Panc1 (cell line): ENCODE measurements at regions not wholly inside any gene's neighbourhood (a gene's known extent, or its start where the extent isn't known, plus 50 kb on each side); places are given as distances from the start of the nearest gene placed in this dataset.

Source experiments
- ATAC-seq: fragments of 200-7000 bp; cut with Tn5 transposase; 2 replicates; pipeline ENCODE4 v1.9.1; 2020; ENCODE audit warnings: mild to moderate bottlenecking, moderate library complexity
- BruUV-seq: library from RNA; stranded (reverse); fragments of 400-500 nt; replicated peaks from 2 replicates; lab custom pipeline; 2021; lab: Mats Ljungman, UMichigan
- CTCF ChIA-PET: fragments of 300-600 bp; sonication (Branson Sonifier 250); formaldehyde crosslinking; loops from one replicate; lab custom pipeline; 2022; ENCODE audit warnings: antibody characterized with exemption; lab: Charles Lee
- POLR2A ChIA-PET: fragments of 300-600 bp; sonication (Branson Sonifier 250); formaldehyde crosslinking; loops from one replicate; lab custom pipeline; 2022; ENCODE audit warnings: antibody characterized with exemption; lab: Charles Lee
- DNase-seq: peaks from one replicate; pipeline ENCODE4 v3.0.0-alpha.2; 2010; ENCODE audit warnings: low read depth, low spot score
- H3K27ac ChIP-seq: 2 replicates; pipeline ENCODE4 v1.5.1; 2011; ENCODE audit warnings: mild to moderate bottlenecking, low read length, inconsistent platforms
- H3K27me3 ChIP-seq: fragments of 200-500 bp; sonication (Bioruptor generic); 2 replicates; pipeline ENCODE4 v1.6.0; 2014; ENCODE audit warnings: low read length, inconsistent platforms; ENCODE audit not compliant: control insufficient read depth, insufficient read depth
- H3K36me3 ChIP-seq: fragments of 200-500 bp; sonication (Bioruptor generic); 2 replicates; pipeline ENCODE4 v1.5.1; 2014; ENCODE audit warnings: inconsistent platforms, mild to moderate bottlenecking, low read length, moderate library complexity; ENCODE audit not compliant: control insufficient read depth, insufficient read depth
- H3K4me1 ChIP-seq: 2 replicates; pipeline ENCODE4 v1.5.1; 2011; ENCODE audit warnings: inconsistent platforms, mild to moderate bottlenecking, low read length, moderate library complexity; ENCODE audit not compliant: control insufficient read depth, insufficient read depth
- H3K4me3 ChIP-seq, 2 experiments: 2 replicates each; pipeline ENCODE4 v1.5.1; 2011 to 2012; ENCODE audit warnings: low read depth in 2 of 2, low read length in 2 of 2, mild to moderate bottlenecking in 2 of 2, inconsistent platforms in 1 of 2, moderate library complexity in 1 of 2
- H3K9me3 ChIP-seq: fragments of 200-500 bp; sonication (Bioruptor generic); 2 replicates; pipeline ENCODE4 v1.5.1; 2014; ENCODE audit warnings: low read depth, mild to moderate bottlenecking, inconsistent platforms, low read length, moderate library complexity; ENCODE audit not compliant: control insufficient read depth, insufficient read depth
- POLR2AphosphoS5 ChIP-seq: IDR thresholded peaks from 2 replicates; pipeline ENCODE4 v1.6.1; 2012; ENCODE audit warnings: mild to moderate bottlenecking, low read depth, low read length, moderate library complexity
- SIN3A ChIP-seq: IDR thresholded peaks from 2 replicates; pipeline ENCODE4 v1.6.1; 2012; ENCODE audit warnings: low read depth, mild to moderate bottlenecking, low read length, moderate library complexity, borderline replicate concordance; ENCODE audit not compliant: insufficient read depth
- TCF7L2 ChIP-seq: IDR thresholded peaks from 2 replicates; pipeline ENCODE4 v1.6.1; 2011; ENCODE audit warnings: mild to moderate bottlenecking, low read depth, low read length, inconsistent platforms
- in situ Hi-C: cut with HindIII; loops from 2 replicates; pipeline ENCODE4 v1.10.0; 2016; ENCODE audit warnings: low sequenced_read_pairs, low pct_unique_long_range_greater_than_20kb
- intact Hi-C: fragments of 100-400 bp; cut with micrococcal nuclease; formaldehyde crosslinking; loops from one replicate; pipeline ENCODE4 v1.10.0; 2022; ENCODE audit not compliant: unreplicated experiment
- TF ChIP-seq, protein P1 (sequence below), 2 experiments: IDR thresholded peaks; 2 replicates each; pipeline ENCODE4 v1.6.1; 2011 to 2012; ENCODE audit warnings: low read depth in 2 of 2, control low read depth in 1 of 2, low read length in 1 of 2, mild to moderate bottlenecking in 1 of 2, moderate library complexity in 1 of 2; ENCODE audit not compliant: insufficient read depth in 1 of 2
- TF ChIP-seq, protein P2 (sequence below): fragments of 450-650 bp; IDR thresholded peaks from 2 replicates; pipeline ENCODE4 v1.5.1; 2017; ENCODE audit warnings: mild to moderate bottlenecking

DNA sequence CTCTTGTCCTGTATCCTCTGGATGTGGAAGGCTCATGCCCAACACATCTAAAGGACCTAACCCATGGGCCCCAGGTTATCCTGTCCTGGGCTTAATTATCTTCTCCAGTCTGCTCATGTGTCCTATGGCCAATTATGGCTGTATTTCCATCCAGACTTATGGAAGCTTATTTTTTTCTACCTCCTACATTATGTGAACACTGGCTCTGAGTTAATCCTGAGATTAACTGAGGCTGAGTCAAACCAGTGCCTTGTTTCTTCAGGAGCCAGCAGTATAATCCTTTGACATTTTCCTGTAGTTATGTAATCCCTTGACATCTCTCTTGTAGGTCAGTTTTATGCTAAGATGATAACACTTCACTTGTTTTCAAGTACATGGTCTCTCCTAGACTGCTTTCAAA is 213.6 kb downstream of the PMAIP1 start:
- Histone ChIP-seq H3K9me3 (no peaks in the 10 kb centered on the region), H3K4me1 (no peaks in the 10 kb centered on the region), H3K27me3 (no peaks in the 10 kb centered on the region), H3K36me3 (no peaks in the 10 kb centered on the region), H3K27ac (no peak overlapping the region), H3K4me3 (no peak overlapping the region)
- no peak for ATAC-seq
- ChIA-PET POLR2A (no interaction called here), CTCF (no interaction called here)
- no peak for DNase-seq
- in situ Hi-C loops (no loop called here), intact Hi-C loops (no loop called here)
- no TSS peak for BruUV-seq
- TF ChIP-seq, protein P1, sequence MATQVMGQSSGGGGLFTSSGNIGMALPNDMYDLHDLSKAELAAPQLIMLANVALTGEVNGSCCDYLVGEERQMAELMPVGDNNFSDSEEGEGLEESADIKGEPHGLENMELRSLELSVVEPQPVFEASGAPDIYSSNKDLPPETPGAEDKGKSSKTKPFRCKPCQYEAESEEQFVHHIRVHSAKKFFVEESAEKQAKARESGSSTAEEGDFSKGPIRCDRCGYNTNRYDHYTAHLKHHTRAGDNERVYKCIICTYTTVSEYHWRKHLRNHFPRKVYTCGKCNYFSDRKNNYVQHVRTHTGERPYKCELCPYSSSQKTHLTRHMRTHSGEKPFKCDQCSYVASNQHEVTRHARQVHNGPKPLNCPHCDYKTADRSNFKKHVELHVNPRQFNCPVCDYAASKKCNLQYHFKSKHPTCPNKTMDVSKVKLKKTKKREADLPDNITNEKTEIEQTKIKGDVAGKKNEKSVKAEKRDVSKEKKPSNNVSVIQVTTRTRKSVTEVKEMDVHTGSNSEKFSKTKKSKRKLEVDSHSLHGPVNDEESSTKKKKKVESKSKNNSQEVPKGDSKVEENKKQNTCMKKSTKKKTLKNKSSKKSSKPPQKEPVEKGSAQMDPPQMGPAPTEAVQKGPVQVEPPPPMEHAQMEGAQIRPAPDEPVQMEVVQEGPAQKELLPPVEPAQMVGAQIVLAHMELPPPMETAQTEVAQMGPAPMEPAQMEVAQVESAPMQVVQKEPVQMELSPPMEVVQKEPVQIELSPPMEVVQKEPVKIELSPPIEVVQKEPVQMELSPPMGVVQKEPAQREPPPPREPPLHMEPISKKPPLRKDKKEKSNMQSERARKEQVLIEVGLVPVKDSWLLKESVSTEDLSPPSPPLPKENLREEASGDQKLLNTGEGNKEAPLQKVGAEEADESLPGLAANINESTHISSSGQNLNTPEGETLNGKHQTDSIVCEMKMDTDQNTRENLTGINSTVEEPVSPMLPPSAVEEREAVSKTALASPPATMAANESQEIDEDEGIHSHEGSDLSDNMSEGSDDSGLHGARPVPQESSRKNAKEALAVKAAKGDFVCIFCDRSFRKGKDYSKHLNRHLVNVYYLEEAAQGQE (IDR thresholded peaks at IDR 0.05; ENCODE audit: insufficient read depth in 1 of 2, low read depth in 2 of 2, low read length in 1 of 2): no peak
- TF ChIP-seq POLR2AphosphoS5: no peak

DNA sequence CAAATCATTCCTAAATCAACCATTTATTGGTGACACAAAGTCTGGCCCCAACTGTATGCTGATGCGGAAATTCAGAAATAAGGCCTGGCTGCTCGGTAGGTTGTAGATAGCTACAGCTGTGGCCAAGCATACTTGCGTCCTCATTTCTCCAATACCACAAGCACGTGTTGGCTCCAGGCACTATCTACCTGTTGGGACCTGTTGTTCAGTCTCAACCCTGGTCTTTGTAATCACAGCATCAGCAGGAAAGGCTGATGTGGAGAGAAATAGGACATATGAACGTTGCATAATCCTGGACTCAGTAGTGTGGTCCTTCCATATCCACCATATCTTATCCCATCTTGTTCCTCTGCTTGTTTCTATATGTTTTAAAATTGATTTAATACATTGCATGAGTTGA is 212.6 kb downstream of the PMAIP1 start:
- ChIA-PET POLR2A (no interaction called here), CTCF (no interaction called here)
- TF ChIP-seq POLR2AphosphoS5 (no peak), SIN3A (no peak), TCF7L2 (no peak)
- TF ChIP-seq, protein P1 (IDR thresholded peaks at IDR 0.05; ENCODE audit: insufficient read depth in 1 of 2, low read depth in 2 of 2, low read length in 1 of 2): no peak
- TF ChIP-seq, protein P2, sequence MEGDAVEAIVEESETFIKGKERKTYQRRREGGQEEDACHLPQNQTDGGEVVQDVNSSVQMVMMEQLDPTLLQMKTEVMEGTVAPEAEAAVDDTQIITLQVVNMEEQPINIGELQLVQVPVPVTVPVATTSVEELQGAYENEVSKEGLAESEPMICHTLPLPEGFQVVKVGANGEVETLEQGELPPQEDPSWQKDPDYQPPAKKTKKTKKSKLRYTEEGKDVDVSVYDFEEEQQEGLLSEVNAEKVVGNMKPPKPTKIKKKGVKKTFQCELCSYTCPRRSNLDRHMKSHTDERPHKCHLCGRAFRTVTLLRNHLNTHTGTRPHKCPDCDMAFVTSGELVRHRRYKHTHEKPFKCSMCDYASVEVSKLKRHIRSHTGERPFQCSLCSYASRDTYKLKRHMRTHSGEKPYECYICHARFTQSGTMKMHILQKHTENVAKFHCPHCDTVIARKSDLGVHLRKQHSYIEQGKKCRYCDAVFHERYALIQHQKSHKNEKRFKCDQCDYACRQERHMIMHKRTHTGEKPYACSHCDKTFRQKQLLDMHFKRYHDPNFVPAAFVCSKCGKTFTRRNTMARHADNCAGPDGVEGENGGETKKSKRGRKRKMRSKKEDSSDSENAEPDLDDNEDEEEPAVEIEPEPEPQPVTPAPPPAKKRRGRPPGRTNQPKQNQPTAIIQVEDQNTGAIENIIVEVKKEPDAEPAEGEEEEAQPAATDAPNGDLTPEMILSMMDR: no peak
- in situ Hi-C loops (no loop called here), intact Hi-C loops (no loop called here)
- Histone ChIP-seq H3K27ac (no peak overlapping the region), H3K36me3 (no peaks in the 10 kb centered on the region), H3K27me3 (no peaks in the 10 kb centered on the region), H3K9me3 (no peaks in the 10 kb centered on the region), H3K4me3 (no peak overlapping the region), H3K4me1 (no peaks in the 10 kb centered on the region)
- ATAC-seq (no peak), DNase-seq (no peak)
- BruUV-seq: no TSS peak
